ENCODE measurements at regions not wholly inside any gene's neighbourhood (a gene's known extent, or its start where the extent isn't known, plus 50 kb on each side); places are given as distances from the start of the nearest gene placed in this dataset.

DNA sequence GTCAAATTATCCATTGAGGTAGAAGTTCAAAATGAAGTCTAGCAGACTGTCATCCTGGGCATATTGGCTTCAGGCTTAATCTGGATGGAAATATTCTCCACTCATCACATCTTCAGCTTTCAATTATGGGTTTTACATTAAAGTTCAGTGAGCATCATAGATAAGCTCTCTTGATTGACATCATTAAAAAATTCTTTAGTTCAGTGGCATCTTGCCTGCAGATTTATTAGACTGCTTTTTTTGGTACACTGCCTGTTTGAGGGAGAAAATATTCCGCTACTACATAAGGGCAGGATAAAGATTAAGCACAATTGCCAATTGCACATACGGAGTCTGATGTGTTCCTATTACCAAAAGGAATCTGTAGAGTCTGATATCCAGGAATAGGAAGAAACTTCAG is 2353.8 kb downstream of the MAT2B start:
- TF ChIP-seq, protein P1, sequence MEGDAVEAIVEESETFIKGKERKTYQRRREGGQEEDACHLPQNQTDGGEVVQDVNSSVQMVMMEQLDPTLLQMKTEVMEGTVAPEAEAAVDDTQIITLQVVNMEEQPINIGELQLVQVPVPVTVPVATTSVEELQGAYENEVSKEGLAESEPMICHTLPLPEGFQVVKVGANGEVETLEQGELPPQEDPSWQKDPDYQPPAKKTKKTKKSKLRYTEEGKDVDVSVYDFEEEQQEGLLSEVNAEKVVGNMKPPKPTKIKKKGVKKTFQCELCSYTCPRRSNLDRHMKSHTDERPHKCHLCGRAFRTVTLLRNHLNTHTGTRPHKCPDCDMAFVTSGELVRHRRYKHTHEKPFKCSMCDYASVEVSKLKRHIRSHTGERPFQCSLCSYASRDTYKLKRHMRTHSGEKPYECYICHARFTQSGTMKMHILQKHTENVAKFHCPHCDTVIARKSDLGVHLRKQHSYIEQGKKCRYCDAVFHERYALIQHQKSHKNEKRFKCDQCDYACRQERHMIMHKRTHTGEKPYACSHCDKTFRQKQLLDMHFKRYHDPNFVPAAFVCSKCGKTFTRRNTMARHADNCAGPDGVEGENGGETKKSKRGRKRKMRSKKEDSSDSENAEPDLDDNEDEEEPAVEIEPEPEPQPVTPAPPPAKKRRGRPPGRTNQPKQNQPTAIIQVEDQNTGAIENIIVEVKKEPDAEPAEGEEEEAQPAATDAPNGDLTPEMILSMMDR (IDR thresholded peaks at IDR 0.05; ENCODE audit: low read depth, low read length, missing control alignments) = no peak
- no peak for DNase-seq (ENCODE audit: low read depth)
- in situ Hi-C loops (cut with HindIII; ENCODE audit: low sequenced_read_pairs) = no loop called here
- H3K4me3 ChIP-seq (ENCODE audit: low read depth, low read length) = no peak overlapping the region

DNA sequence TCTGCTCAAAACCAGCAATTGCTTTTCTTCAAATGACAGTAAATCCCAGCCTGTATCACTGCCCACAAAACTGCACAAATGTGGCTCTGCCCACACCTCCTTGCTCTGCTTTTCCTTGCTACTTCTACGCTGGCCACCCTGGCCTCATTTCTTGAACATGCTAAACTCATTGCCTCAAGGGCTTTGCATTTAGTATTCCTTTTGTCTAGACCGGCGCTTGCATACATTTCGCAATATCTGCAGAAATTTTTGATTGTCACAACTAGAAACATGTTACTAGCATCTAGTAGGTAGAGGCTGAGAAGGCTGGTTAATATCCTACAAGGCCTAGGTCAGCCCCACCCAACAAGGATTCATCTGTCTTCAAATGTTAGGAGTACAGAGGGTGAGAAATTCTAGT is 2357.8 kb downstream of the MAT2B start:
- in situ Hi-C loops (cut with HindIII; ENCODE audit: low sequenced_read_pairs) = no loop called here
- no peak for DNase-seq (ENCODE audit: low read depth)

DNA sequence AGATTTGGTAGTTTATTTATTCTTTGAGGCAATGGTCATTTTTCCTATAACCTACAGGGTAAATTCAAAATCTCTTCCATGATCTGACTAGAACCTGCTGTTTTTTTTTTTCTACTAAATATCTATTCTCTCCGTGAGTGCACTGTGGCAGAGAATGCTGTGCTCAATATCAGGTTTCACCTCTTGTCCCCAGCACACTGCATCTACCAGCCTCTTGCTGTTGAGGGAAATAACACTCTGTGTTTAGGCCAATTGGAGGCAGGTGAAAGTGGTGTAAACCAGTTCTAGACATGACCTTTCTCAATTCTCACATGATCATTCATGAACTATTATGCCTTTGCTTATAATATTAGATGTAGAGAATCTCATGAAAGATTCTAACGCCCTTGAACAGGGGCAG is 2365.9 kb downstream of the MAT2B start:
- in situ Hi-C loops (cut with HindIII; ENCODE audit: low sequenced_read_pairs) = no loop called here
- no peak for DNase-seq (ENCODE audit: low read depth)

More for the DNA sequence above, 2357.8 kb downstream of the MAT2B start:
- TF ChIP-seq, protein P1 (IDR thresholded peaks at IDR 0.05; ENCODE audit: low read depth, low read length, missing control alignments) = no peak
- no peak overlapping the region for H3K4me3 ChIP-seq (ENCODE audit: low read depth, low read length)

DNA sequence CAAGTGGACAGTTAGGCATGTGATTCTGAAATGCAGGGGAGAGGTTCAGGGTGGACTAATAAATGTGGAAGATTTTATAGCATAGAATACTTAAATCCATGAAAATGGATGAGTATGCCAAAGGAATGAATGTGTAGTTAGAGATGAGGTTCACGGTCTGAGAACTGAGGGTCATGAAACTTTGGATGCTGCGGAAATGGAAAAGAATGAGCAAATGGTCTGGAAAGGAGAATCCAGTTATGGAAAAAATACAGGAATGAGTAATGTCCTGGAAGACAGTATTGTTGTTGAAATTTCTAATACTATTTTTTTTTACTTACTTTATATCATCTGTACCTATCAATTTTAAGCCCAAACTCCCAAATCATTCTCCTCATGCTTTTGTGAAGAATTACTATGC is 2369.4 kb downstream of the MAT2B start:
- TF ChIP-seq, protein P1 (IDR thresholded peaks at IDR 0.05; ENCODE audit: low read depth, low read length, missing control alignments) = no peak
- in situ Hi-C loops (cut with HindIII; ENCODE audit: low sequenced_read_pairs) = no loop called here
- no peak overlapping the region for H3K4me3 ChIP-seq (ENCODE audit: low read depth, low read length)
- no peak for DNase-seq (ENCODE audit: low read depth)

More for the DNA sequence above, 2365.9 kb downstream of the MAT2B start:
- H3K4me3 ChIP-seq (ENCODE audit: low read depth, low read length) = no peak overlapping the region
- TF ChIP-seq, protein P1 (IDR thresholded peaks at IDR 0.05; ENCODE audit: low read depth, low read length, missing control alignments) = no peak

DNA sequence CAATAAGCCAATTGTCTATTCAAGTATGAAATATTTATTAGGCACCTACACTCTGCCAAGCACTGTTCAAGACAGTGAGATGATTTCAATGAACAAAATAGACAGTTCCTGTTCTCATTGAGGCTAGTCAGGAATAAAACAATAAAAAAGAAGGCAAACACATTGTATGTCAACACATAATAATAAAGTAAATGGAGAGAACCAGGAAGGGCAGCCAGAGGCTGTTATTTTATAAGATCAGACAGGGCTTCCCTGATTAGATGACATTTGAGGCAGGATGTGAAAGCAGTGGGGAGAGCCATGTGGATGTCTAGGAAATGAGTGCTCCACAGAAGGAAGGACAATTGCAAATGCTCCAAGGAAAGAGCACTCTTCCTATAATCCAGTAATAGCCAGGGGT is 2371.1 kb downstream of the MAT2B start:
- TF ChIP-seq, protein P1 (IDR thresholded peaks at IDR 0.05; ENCODE audit: low read depth, low read length, missing control alignments) = no peak
- H3K4me3 ChIP-seq (ENCODE audit: low read depth, low read length) = no peak overlapping the region
- DNase-seq (ENCODE audit: low read depth) = no peak
- in situ Hi-C loops (cut with HindIII; ENCODE audit: low sequenced_read_pairs) = no loop called here

DNA sequence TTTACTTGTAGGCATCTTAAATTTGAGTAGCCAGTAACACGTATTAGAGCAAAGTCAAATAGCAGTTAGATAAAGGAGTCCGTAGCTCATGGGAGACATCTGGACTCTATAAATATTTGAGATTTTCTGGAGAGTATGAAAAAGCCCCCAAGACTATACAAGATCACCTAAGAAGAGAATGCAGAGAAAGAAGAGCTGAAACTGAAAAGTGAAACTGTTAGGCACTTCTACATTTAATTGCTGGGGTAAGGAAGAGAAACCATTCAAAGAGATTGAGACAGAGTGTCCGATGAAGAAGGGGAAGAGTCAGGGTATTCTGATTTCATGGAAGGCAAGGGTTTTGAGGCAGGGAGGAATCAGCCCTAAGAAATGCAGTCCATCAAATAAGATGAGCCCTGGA is 2372.1 kb downstream of the MAT2B start:
- DNase-seq (ENCODE audit: low read depth) = no peak
- TF ChIP-seq, protein P1 (IDR thresholded peaks at IDR 0.05; ENCODE audit: low read depth, low read length, missing control alignments) = no peak
- in situ Hi-C loops (cut with HindIII; ENCODE audit: low sequenced_read_pairs) = no loop called here
- no peak overlapping the region for H3K4me3 ChIP-seq (ENCODE audit: low read depth, low read length)

DNA sequence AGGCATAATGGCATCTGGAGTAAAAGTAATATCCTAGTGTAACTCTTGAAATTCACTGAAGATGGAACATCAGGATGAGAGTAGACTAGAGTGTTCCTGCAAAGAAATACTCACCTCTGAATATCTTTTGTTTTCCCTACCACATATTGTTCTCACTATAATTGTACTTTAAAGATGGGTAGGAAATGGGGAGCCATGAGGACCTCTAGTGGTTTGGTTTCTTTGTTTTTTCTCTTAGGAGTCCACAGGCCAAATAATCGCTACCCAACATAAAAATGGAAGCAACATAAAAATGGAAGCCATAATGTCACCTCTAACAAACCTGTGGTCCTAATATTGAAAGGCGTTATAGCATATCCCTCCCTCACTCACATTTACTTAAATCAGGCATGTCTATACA is 2375.8 kb downstream of the MAT2B start:
- in situ Hi-C loops (cut with HindIII; ENCODE audit: low sequenced_read_pairs) = no loop called here
- no peak for DNase-seq (ENCODE audit: low read depth)
- no peak overlapping the region for H3K4me3 ChIP-seq (ENCODE audit: low read depth, low read length)
- TF ChIP-seq, protein P1 (IDR thresholded peaks at IDR 0.05; ENCODE audit: low read depth, low read length, missing control alignments) = no peak

Data from astrocyte of the cerebellum (primary cell).